Body of pancreas (tissue), 4 donors: ENCODE measurements at regions not wholly inside any gene's neighbourhood (a gene's known extent, or its start where the extent isn't known, plus 50 kb on each side); places are given as distances from the start of the nearest gene placed in this dataset.

Source experiments
- CTCF ChIP-seq, 7 experiments: fragments of 450-650 bp in 4 of 7; fragments of 200-600 bp in 3 of 7; sonication (generic) in 3 of 7; IDR thresholded peaks; one replicate each; pipeline ENCODE4 v1.5.1; 2016 to 2019; ENCODE audit warnings: antibody characterized with exemption in 7 of 7
- POLR2A ChIP-seq, 3 donors: fragments of 450-650 bp; IDR thresholded peaks; one replicate each; pipeline ENCODE4 v1.6.1; 2016; ENCODE audit warnings: antibody characterized with exemption in 3 of 3, mild to moderate bottlenecking in 2 of 3

DNA sequence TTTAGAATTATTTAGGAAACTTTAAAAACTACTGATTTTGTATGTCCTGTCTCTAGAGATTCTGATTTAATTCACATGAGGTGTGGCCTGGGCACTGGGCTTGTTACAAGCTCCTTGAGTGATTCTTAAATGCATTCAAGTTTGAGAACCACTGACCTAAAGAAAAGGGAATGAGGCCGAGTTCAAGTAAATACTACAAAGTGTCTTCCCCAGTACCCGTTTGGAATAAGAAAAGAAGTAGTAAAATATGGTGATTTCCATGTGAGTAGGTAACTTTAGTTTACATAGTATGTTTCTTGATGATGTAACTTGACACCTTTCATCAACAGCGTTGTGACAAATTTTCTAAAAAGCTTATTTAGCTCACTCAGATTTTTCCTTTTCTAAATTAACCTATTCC, 1022.9 kb upstream of the NRXN1 start:
- TF ChIP-seq POLR2A (IDR thresholded peaks at IDR 0.05), result no peak
- no peak for TF ChIP-seq CTCF (IDR thresholded peaks at IDR 0.05)
